GM12892 (cell line): ENCODE measurements at regions not wholly inside any gene's neighbourhood (a gene's known extent, or its start where the extent isn't known, plus 50 kb on each side); places are given as distances from the start of the nearest gene placed in this dataset.
"Not testable (repeated sequence)": the region's sequence is repeated elsewhere in the genome, so short reads cannot be mapped to it uniquely, and the experiment has no call there.

Experiments
- DNase-seq: peaks from one replicate; pipeline ENCODE4 v3.0.0; 2011; ENCODE audit not compliant: insufficient read length
- FAIRE-seq: peaks from 2 replicates; lab custom pipeline; 2011; peaks lifted over from hg19 to GRCh38; lab: Jason Lieb, UNC
- POLR2A ChIP-seq: IDR thresholded peaks from 2 replicates; pipeline ENCODE4 v1.6.1; 2011; ENCODE audit warnings: low read depth, low read length, control low read depth
- POLR2AphosphoS5 ChIP-seq: IDR thresholded peaks from 2 replicates; pipeline ENCODE4 v1.6.1; 2011; ENCODE audit warnings: low read depth, low read length, control low read depth
- TAF1 ChIP-seq: IDR thresholded peaks from 2 replicates; pipeline ENCODE4 v1.6.1; 2011; ENCODE audit warnings: low read depth, mild to moderate bottlenecking, control low read depth, low read length, borderline replicate concordance

GRCh38 chr6:73984571-73985210 is 288.7 kb downstream of the CD109 start:
- FAIRE-seq (no peak), DNase-seq (no peak)
- TF ChIP-seq TAF1 (no peak), POLR2AphosphoS5 (no peak), POLR2A (no peak)

- DNase-seq, result no peak
- no peak for TF ChIP-seq TAF1
- TF ChIP-seq POLR2AphosphoS5, result no peak
- TF ChIP-seq POLR2A, result no peak
- no peak for FAIRE-seq
Measured at GRCh38 chr6:73983367-73983766, 287.4 kb downstream of the CD109 start.

- DNase-seq (no peak), FAIRE-seq (no peak)
- no peak for TF ChIP-seq TAF1
- no peak for TF ChIP-seq POLR2A
- TF ChIP-seq POLR2AphosphoS5, result no peak
Measured at GRCh38 chr6:73980096-73980495, 284.1 kb downstream of the CD109 start.

- no peak for FAIRE-seq
- DNase-seq, result no peak
- TF ChIP-seq POLR2AphosphoS5, result no peak
- TF ChIP-seq POLR2A, result no peak
- no peak for TF ChIP-seq TAF1
Measured at GRCh38 chr6:73978330-73978729, 282.3 kb downstream of the CD109 start.

- not testable (repeated sequence) for FAIRE-seq, DNase-seq
Measured at GRCh38 chr6:73972518-73972917, 276.5 kb downstream of the CD109 start.

GRCh38 chr6:73969971-73970970 is 274.3 kb downstream of the CD109 start:
- no peak for TF ChIP-seq TAF1
- TF ChIP-seq POLR2A, result no peak
- DNase-seq (no peak), FAIRE-seq (no peak)

- TF ChIP-seq POLR2AphosphoS5, result no peak
- no peak for TF ChIP-seq POLR2A
- TF ChIP-seq TAF1, result no peak
- DNase-seq (no peak), FAIRE-seq (no peak)
Measured at GRCh38 chr6:73968221-73968757, 272.3 kb downstream of the CD109 start.

GRCh38 chr6:73965539-73966029 is 269.6 kb downstream of the CD109 start:
- FAIRE-seq (no peak), DNase-seq (no peak)
- TF ChIP-seq POLR2AphosphoS5, result no peak
- no peak for TF ChIP-seq POLR2A
- no peak for TF ChIP-seq TAF1

GRCh38 chr6:73964241-73964854 is 268.3 kb downstream of the CD109 start:
- no peak for FAIRE-seq
- no peak for DNase-seq
- TF ChIP-seq TAF1 (no peak), POLR2A (no peak), POLR2AphosphoS5 (no peak)

GRCh38 chr6:73962884-73963283 is 266.9 kb downstream of the CD109 start:
- TF ChIP-seq TAF1, result no peak
- no peak for TF ChIP-seq POLR2AphosphoS5
- TF ChIP-seq POLR2A, result no peak
- DNase-seq (no peak), FAIRE-seq (no peak)

- FAIRE-seq (no peak), DNase-seq (no peak)
- TF ChIP-seq POLR2AphosphoS5 (no peak), POLR2A (no peak), TAF1 (no peak)
Measured at GRCh38 chr6:73956305-73956704, 260.3 kb downstream of the CD109 start.

- no peak for FAIRE-seq
- TF ChIP-seq TAF1, result no peak
- TF ChIP-seq POLR2AphosphoS5, result no peak
- TF ChIP-seq POLR2A, result no peak
- DNase-seq, result no peak
Measured at GRCh38 chr6:73955800-73956199, 259.8 kb downstream of the CD109 start.
